IMR-90 (cell line): ENCODE measurements at regions not wholly inside any gene's neighbourhood (a gene's known extent, or its start where the extent isn't known, plus 50 kb on each side); places are given as distances from the start of the nearest gene placed in this dataset.

ENCODE experiments used
- ATAC-seq: fragments of 200-7000 bp; cut with Tn5 transposase; 2 replicates; pipeline ENCODE4 v1.9.1; 2020; ENCODE audit warnings: low read depth, mild to moderate bottlenecking, moderate library complexity
- BruUV-seq: library from RNA; stranded (reverse); fragments of 400-500 nt; replicated peaks from 2 replicates; lab custom pipeline; 2021; lab: Mats Ljungman, UMichigan
- CTCF ChIA-PET: fragments of 300-600 bp; formaldehyde crosslinking; extraction: SDS; loops from one replicate; lab custom pipeline; 2021; ENCODE audit warnings: antibody characterized with exemption; lab: Yijun Ruan, JAX
- POLR2A ChIA-PET: fragments of 300-600 bp; sonication (Branson Sonifier 250); formaldehyde crosslinking; loops from one replicate; lab custom pipeline; 2022; ENCODE audit warnings: antibody characterized with exemption; ENCODE audit not compliant: unreplicated experiment; lab: Charles Lee
- DNase-seq: peaks from one replicate; pipeline ENCODE4 v3.0.0; 2013
- H2AFZ ChIP-seq: replicated peaks from 2 replicates; pipeline ENCODE3; 2013; ENCODE audit warnings: low read length, mild to moderate bottlenecking; ENCODE audit not compliant: poor library complexity
- H2AK5ac ChIP-seq: 2 replicates; pipeline ENCODE4 v1.6.1; 2013; ENCODE audit warnings: low read depth, low read length, inconsistent platforms
- H2AK9ac ChIP-seq: replicated peaks from 2 replicates; pipeline ENCODE3; 2013; ENCODE audit warnings: mild to moderate bottlenecking, low read depth, low read length, moderate library complexity; ENCODE audit not compliant: poor library complexity
- H2BK120ac ChIP-seq: 2 replicates; pipeline ENCODE4 v1.6.1; 2013; ENCODE audit warnings: low read depth, low read length, inconsistent platforms
- H2BK15ac ChIP-seq: 3 replicates; pipeline ENCODE4 v1.6.1; 2013; ENCODE audit warnings: low read depth, low read length, inconsistent platforms
- H2BK20ac ChIP-seq: 2 replicates; pipeline ENCODE4 v1.6.1; 2013; ENCODE audit warnings: low read depth, mild to moderate bottlenecking, inconsistent platforms, low read length, moderate library complexity
- H2BK5ac ChIP-seq: 2 replicates; pipeline ENCODE4 v1.6.1; 2013; ENCODE audit warnings: mild to moderate bottlenecking, low read depth, low read length, inconsistent platforms; ENCODE audit not compliant: poor library complexity, severe bottlenecking
- H3K14ac ChIP-seq: replicated peaks from 2 replicates; pipeline ENCODE4 v1.6.1; 2013; ENCODE audit warnings: low read depth, low read length, inconsistent platforms
- H3K18ac ChIP-seq: 2 replicates; pipeline ENCODE4 v1.6.1; 2013; ENCODE audit warnings: low read depth, low read length, control low read depth
- H3K23ac ChIP-seq: 2 replicates; pipeline ENCODE4 v1.6.1; 2013; ENCODE audit warnings: low read depth, low read length, inconsistent platforms
- H3K27ac ChIP-seq: 2 replicates; pipeline ENCODE4 v1.5.1; 2013; ENCODE audit warnings: mild to moderate bottlenecking, control low read depth, low read length; ENCODE audit not compliant: insufficient read depth
- H3K27me3 ChIP-seq: 2 replicates; pipeline ENCODE4 v1.6.1; 2013; ENCODE audit warnings: low read length; ENCODE audit not compliant: control insufficient read depth, insufficient read depth
- H3K36me3 ChIP-seq: 2 replicates; pipeline ENCODE4 v1.6.1; 2013; ENCODE audit warnings: low read length, mixed read lengths; ENCODE audit not compliant: control insufficient read depth, insufficient read depth
- H3K4ac ChIP-seq: 2 replicates; pipeline ENCODE4 v1.6.1; 2013; ENCODE audit warnings: low read depth, low read length, inconsistent platforms
- H3K4me1 ChIP-seq: 2 replicates; pipeline ENCODE4 v1.6.1; 2013; ENCODE audit warnings: low read length, mixed read lengths; ENCODE audit not compliant: control insufficient read depth, insufficient read depth
- H3K4me2 ChIP-seq: 2 replicates; pipeline ENCODE4 v1.6.1; 2013; ENCODE audit warnings: low read depth, mild to moderate bottlenecking, control low read depth, low read length, moderate library complexity
- H3K4me3 ChIP-seq: 2 replicates; pipeline ENCODE4 v1.5.1; 2013; ENCODE audit warnings: low read depth, mild to moderate bottlenecking, control low read depth, low read length, moderate library complexity; ENCODE audit not compliant: insufficient read depth
- H3K56ac ChIP-seq: 2 replicates; pipeline ENCODE4 v1.6.1; 2013; ENCODE audit warnings: low read length, inconsistent platforms; ENCODE audit not compliant: insufficient read depth; ENCODE audit errors: extremely low read depth
- H3K79me1 ChIP-seq, 2 experiments: 2 replicates each; pipeline ENCODE4 v1.6.1; 2013; ENCODE audit warnings: low read length in 2 of 2, inconsistent platforms in 1 of 2, low read depth in 1 of 2
- H3K9ac ChIP-seq: 2 replicates; pipeline ENCODE4 v1.6.1; 2013; ENCODE audit warnings: low read depth, low read length, control low read depth
- H3K9me1 ChIP-seq: 2 replicates; pipeline ENCODE4 v1.6.1; 2013; ENCODE audit warnings: low read length, inconsistent platforms; ENCODE audit not compliant: insufficient read depth
- H3K9me3 ChIP-seq: 2 replicates; pipeline ENCODE4 v1.6.1; 2013; ENCODE audit warnings: low read length; ENCODE audit not compliant: control insufficient read depth, insufficient read depth
- H4K20me1 ChIP-seq: 2 replicates; pipeline ENCODE4 v1.6.1; 2013; ENCODE audit warnings: low read length, inconsistent platforms; ENCODE audit not compliant: insufficient read depth
- H4K5ac ChIP-seq: 2 replicates; pipeline ENCODE4 v1.6.1; 2013; ENCODE audit warnings: mild to moderate bottlenecking, low read depth, low read length, control low read depth
- H4K8ac ChIP-seq, 2 experiments: 2 replicates each; pipeline ENCODE4 v1.6.1; 2013; ENCODE audit warnings: low read depth in 2 of 2, low read length in 2 of 2, control low read depth in 1 of 2, inconsistent platforms in 1 of 2
- H4K91ac ChIP-seq: 2 replicates; pipeline ENCODE4 v1.6.1; 2013; ENCODE audit warnings: low read depth, low read length, inconsistent platforms; ENCODE audit not compliant: insufficient read depth
- BHLHE40 ChIP-seq: fragments of 150-350 bp; IDR thresholded peaks from 2 replicates; pipeline ENCODE4 v1.6.1; 2016; ENCODE audit warnings: mild to moderate bottlenecking, low read depth, low read length
- CEBPB ChIP-seq: IDR thresholded peaks from 2 replicates; pipeline ENCODE4 v1.6.1; 2012; ENCODE audit warnings: low read depth, low read length, improper control_type of control experiment
- CHD1 ChIP-seq: IDR thresholded peaks from 2 replicates; pipeline ENCODE4 v1.6.1; 2012; ENCODE audit warnings: low read depth, low read length, improper control_type of control experiment
- FOS ChIP-seq: fragments of 150-350 bp; IDR thresholded peaks from 2 replicates; pipeline ENCODE4 v1.6.1; 2016; ENCODE audit warnings: low read depth, low read length
- MAFK ChIP-seq: IDR thresholded peaks from 2 replicates; pipeline ENCODE4 v1.6.1; 2012; ENCODE audit warnings: low read depth, low read length, improper control_type of control experiment
- MAZ ChIP-seq: IDR thresholded peaks from 2 replicates; pipeline ENCODE4 v1.6.1; 2012; ENCODE audit warnings: low read depth, mild to moderate bottlenecking, low read length, improper control_type of control experiment, moderate library complexity, borderline replicate concordance
- NFE2L2 ChIP-seq: fragments of 150-350 bp; IDR thresholded peaks from 2 replicates; pipeline ENCODE4 v1.6.1; 2016; ENCODE audit warnings: low read depth, mild to moderate bottlenecking, low read length
- POLR2A ChIP-seq: IDR thresholded peaks from 2 replicates; pipeline ENCODE4 v1.6.1; 2012; ENCODE audit warnings: mild to moderate bottlenecking, low read depth, low read length
- RAD21 ChIP-seq: IDR thresholded peaks from 2 replicates; pipeline ENCODE4 v1.6.1; 2012; ENCODE audit warnings: low read length, improper control_type of control experiment
- RFX5 ChIP-seq: IDR thresholded peaks from 2 replicates; pipeline ENCODE4 v1.8.0; 2012; ENCODE audit warnings: low read depth, mild to moderate bottlenecking, low read length, moderate library complexity
- dilution Hi-C: fragments of 300-500 bp; cut with HindIII; formaldehyde crosslinking; loops from one replicate; pipeline ENCODE4 v1.14.3; 2018; ENCODE audit warnings: low sequenced_read_pairs; ENCODE audit not compliant: unreplicated experiment
- in situ Hi-C: fragments of 300-500 bp; cut with MboI; formaldehyde crosslinking; loops from 3 replicates; pipeline ENCODE4 v1.14.3; 2019; ENCODE audit warnings: low sequenced_read_pairs, inconsistent platforms, mixed read lengths
- intact Hi-C: fragments of 100-400 bp; cut with micrococcal nuclease; formaldehyde crosslinking; loops from 2 replicates; pipeline ENCODE4 v1.10.0; 2022
- TF ChIP-seq, protein P1 (sequence below): fragments of 150-350 bp; IDR thresholded peaks from 2 replicates; pipeline ENCODE4 v1.6.1; 2017; ENCODE audit warnings: mild to moderate bottlenecking, antibody characterized with exemption, low read length, low read depth
- TF ChIP-seq, protein P2 (sequence below): conservative IDR thresholded peaks from 2 replicates; pipeline ENCODE4 v1.5.1; 2012; ENCODE audit warnings: mild to moderate bottlenecking, low read depth, low read length, improper control_type of control experiment

GRCh38 chr2:235223011-235223410 lies 270.8 kb upstream of the AGAP1 start:
- Histone ChIP-seq H3K14ac (no peak overlapping the region), H3K9me3 (no peaks in the 10 kb centered on the region; the same call in 1 of the 2 replicates), H3K4me2 (no peak overlapping the region), H3K23ac (no peak overlapping the region), H2BK15ac (no peak overlapping the region), H4K8ac (no peak overlapping the region), H3K36me3 (no peaks in the 10 kb centered on the region), H3K4me1 (no peaks in the 10 kb centered on the region), H3K79me1 (no peaks in the 10 kb centered on the region), H3K27ac (no peak overlapping the region), H2BK120ac (no peak overlapping the region), H3K18ac (no peak overlapping the region), H4K91ac (no peak overlapping the region), H3K4me3 (no peak overlapping the region), H2AK9ac (no peak overlapping the region), H2AFZ (no peak overlapping the region), H3K4ac (no peak overlapping the region), H2BK5ac (no peak overlapping the region), H3K9ac (no peak overlapping the region), H4K20me1 (no peaks in the 10 kb centered on the region), H2BK20ac (no peak overlapping the region), H3K9me1 (no peaks in the 10 kb centered on the region), H3K27me3 (peaks cover 35% of the 10 kb centered on the region), H4K5ac (no peak overlapping the region), H3K56ac (no peak overlapping the region), H2AK5ac (no peak overlapping the region)
- DNase-seq, result no peak
- in situ Hi-C loops (no loop called here), intact Hi-C loops (no loop called here), dilution Hi-C loops (no loop called here)
- CTCF ChIA-PET, result no interaction called here
- no peak for TF ChIP-seq CEBPB
- no peak for TF ChIP-seq RFX5
- no peak for TF ChIP-seq NFE2L2
- TF ChIP-seq BHLHE40, result no peak
- TF ChIP-seq, protein P1, sequence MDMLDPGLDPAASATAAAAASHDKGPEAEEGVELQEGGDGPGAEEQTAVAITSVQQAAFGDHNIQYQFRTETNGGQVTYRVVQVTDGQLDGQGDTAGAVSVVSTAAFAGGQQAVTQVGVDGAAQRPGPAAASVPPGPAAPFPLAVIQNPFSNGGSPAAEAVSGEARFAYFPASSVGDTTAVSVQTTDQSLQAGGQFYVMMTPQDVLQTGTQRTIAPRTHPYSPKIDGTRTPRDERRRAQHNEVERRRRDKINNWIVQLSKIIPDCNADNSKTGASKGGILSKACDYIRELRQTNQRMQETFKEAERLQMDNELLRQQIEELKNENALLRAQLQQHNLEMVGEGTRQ, result no peak
- TF ChIP-seq RAD21, result no peak
- TF ChIP-seq FOS, result no peak
- TF ChIP-seq POLR2A, result no peak
- TF ChIP-seq, protein P2, sequence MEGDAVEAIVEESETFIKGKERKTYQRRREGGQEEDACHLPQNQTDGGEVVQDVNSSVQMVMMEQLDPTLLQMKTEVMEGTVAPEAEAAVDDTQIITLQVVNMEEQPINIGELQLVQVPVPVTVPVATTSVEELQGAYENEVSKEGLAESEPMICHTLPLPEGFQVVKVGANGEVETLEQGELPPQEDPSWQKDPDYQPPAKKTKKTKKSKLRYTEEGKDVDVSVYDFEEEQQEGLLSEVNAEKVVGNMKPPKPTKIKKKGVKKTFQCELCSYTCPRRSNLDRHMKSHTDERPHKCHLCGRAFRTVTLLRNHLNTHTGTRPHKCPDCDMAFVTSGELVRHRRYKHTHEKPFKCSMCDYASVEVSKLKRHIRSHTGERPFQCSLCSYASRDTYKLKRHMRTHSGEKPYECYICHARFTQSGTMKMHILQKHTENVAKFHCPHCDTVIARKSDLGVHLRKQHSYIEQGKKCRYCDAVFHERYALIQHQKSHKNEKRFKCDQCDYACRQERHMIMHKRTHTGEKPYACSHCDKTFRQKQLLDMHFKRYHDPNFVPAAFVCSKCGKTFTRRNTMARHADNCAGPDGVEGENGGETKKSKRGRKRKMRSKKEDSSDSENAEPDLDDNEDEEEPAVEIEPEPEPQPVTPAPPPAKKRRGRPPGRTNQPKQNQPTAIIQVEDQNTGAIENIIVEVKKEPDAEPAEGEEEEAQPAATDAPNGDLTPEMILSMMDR, result no peak
- TF ChIP-seq MAZ, result no peak
- no peak for TF ChIP-seq CHD1
- TF ChIP-seq MAFK, result no peak
- ATAC-seq, result no peak
- BruUV-seq, result no TSS peak
- POLR2A ChIA-PET, result no interaction called here
